Thoracic aorta (tissue), 2 donors: ENCODE measurements at regions not wholly inside any gene's neighbourhood (a gene's known extent, or its start where the extent isn't known, plus 50 kb on each side); places are given as distances from the start of the nearest gene placed in this dataset.

ENCODE experiments used
- ATAC-seq: fragments of 150-250 bp; one replicate; pipeline ENCODE4 v1.8.0; 2017; ENCODE audit warnings: low read depth; ENCODE audit not compliant: insufficient number of reproducible peaks, low FRiP score
- DNase-seq: peaks from one replicate; pipeline ENCODE4 v3.0.0-alpha.2; 2020; ENCODE audit warnings: low spot score
- H3K27ac ChIP-seq, 2 donors: fragments of 200-600 bp; sonication (generic); 1 replicate in 1 of 2; 2 replicates in 1 of 2; pipeline ENCODE4 v1.5.1; 2016; ENCODE audit warnings: mild to moderate bottlenecking in 2 of 2, moderate library complexity in 2 of 2
- H3K27me3 ChIP-seq: fragments of 200-600 bp; sonication (generic); replicated peaks from 2 replicates; pipeline ENCODE4 v1.6.0; 2016; ENCODE audit warnings: mild to moderate bottlenecking; ENCODE audit not compliant: insufficient read depth
- H3K36me3 ChIP-seq: fragments of 200-600 bp; sonication (generic); one replicate; pipeline ENCODE4 v1.5.1; 2016
- H3K4me1 ChIP-seq, 2 donors: fragments of 200-600 bp; sonication (generic); 1 replicate in 1 of 2; 2 replicates in 1 of 2; pipeline versions ENCODE4 v1.5.1 to v1.6.0; 2016; ENCODE audit warnings: low read depth in 2 of 2, mild to moderate bottlenecking in 1 of 2; ENCODE audit not compliant: control insufficient read depth in 1 of 2
- H3K4me3 ChIP-seq: fragments of 200-600 bp; sonication (generic); 2 replicates; pipeline ENCODE4 v1.5.1; 2016; ENCODE audit warnings: mild to moderate bottlenecking
- H3K9me3 ChIP-seq: fragments of 200-600 bp; sonication (generic); 2 replicates; pipeline ENCODE4 v1.5.1; 2016
- TF ChIP-seq, protein P1 (sequence below): fragments of 200-600 bp; sonication (generic); IDR thresholded peaks from one replicate; pipeline ENCODE4 v1.5.1; 2019; ENCODE audit warnings: antibody characterized with exemption

DNA sequence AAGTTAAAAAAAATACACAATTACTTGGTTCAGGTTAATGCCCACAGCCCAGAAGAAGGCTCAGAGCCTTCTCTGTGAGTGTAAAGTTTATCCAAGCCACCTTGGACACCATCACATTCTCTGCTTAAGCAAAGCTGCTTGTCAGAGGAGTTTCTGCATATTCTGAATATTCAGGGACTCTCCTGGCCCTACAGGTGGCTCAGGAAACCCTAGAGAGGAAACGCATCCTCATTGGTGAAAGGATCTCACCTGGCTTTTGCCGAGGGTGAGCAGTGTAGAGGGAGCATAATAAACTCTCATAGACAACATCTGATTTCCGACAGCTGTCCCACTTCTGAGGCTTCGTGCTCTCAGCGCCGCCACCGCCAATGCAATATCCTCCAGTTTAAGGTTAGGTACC is 239.9 kb upstream of the TSHZ3 start:
- TF ChIP-seq, protein P1, sequence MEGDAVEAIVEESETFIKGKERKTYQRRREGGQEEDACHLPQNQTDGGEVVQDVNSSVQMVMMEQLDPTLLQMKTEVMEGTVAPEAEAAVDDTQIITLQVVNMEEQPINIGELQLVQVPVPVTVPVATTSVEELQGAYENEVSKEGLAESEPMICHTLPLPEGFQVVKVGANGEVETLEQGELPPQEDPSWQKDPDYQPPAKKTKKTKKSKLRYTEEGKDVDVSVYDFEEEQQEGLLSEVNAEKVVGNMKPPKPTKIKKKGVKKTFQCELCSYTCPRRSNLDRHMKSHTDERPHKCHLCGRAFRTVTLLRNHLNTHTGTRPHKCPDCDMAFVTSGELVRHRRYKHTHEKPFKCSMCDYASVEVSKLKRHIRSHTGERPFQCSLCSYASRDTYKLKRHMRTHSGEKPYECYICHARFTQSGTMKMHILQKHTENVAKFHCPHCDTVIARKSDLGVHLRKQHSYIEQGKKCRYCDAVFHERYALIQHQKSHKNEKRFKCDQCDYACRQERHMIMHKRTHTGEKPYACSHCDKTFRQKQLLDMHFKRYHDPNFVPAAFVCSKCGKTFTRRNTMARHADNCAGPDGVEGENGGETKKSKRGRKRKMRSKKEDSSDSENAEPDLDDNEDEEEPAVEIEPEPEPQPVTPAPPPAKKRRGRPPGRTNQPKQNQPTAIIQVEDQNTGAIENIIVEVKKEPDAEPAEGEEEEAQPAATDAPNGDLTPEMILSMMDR: no peak
- no peak for ATAC-seq

DNA sequence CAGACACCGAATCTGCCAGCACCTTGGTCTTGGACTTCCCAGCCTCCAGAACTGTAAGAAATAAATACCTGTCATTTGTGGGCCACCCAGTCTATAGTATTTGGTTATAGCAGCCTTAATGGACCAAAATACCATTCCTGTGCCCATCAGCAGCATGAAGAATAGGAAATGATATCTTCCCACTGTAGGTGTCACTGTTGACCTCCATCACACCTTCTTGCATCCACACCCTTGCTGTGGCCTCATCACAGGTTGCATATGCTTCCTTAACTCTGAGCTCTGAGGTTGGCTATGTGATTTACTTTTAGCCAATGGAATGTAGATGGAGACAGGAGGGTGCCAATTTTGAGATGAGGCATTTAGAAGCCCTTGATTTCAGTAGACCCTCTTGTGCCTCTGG is 242.0 kb upstream of the TSHZ3 start:
- H3K36me3 ChIP-seq: no peaks in the 10 kb centered on the region
- H3K4me3 ChIP-seq: no peak overlapping the region
- no peaks in the 10 kb centered on the region for H3K4me1 ChIP-seq
- DNase-seq (no peak), ATAC-seq (no peak)
- no peak overlapping the region for H3K27ac ChIP-seq
- H3K27me3 ChIP-seq: no peaks in the 10 kb centered on the region
- TF ChIP-seq, protein P1: no peak
- H3K9me3 ChIP-seq: no peaks in the 10 kb centered on the region

More for the DNA sequence above, 239.9 kb upstream of the TSHZ3 start:
- Histone ChIP-seq H3K27me3 (no peaks in the 10 kb centered on the region), H3K36me3 (no peaks in the 10 kb centered on the region), H3K4me1 (no peaks in the 10 kb centered on the region), H3K9me3 (no peaks in the 10 kb centered on the region), H3K27ac (no peak overlapping the region), H3K4me3 (no peak overlapping the region)
- no peak for DNase-seq

DNA sequence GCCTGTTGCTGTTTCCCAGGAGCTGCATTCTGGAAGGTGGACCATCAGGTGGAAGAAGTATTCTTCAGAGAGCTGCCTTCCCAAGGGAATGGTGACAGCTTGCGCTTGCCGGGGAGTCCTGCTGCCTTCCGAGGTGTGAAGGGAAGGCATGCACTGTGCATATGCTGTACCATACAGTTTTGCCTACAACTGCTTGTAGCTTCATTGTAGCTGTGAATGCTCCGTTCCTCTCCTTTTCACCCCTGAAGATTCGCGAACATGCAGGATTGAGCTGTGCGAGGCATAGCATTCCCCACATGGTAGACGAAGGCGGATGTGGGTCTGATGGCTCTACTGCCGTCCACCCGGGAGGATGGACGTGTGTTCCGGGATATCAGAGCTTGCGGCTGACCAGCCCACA is 243.2 kb upstream of the TSHZ3 start:
- ATAC-seq (no peak), DNase-seq (no peak)
- H3K36me3 ChIP-seq: no peaks in the 10 kb centered on the region
- H3K4me1 ChIP-seq: no peaks in the 10 kb centered on the region
- no peaks in the 10 kb centered on the region for H3K27me3 ChIP-seq
- H3K4me3 ChIP-seq: no peak overlapping the region
- TF ChIP-seq, protein P1: no peak
- H3K9me3 ChIP-seq: no peaks in the 10 kb centered on the region
- H3K27ac ChIP-seq: no peak overlapping the region

DNA sequence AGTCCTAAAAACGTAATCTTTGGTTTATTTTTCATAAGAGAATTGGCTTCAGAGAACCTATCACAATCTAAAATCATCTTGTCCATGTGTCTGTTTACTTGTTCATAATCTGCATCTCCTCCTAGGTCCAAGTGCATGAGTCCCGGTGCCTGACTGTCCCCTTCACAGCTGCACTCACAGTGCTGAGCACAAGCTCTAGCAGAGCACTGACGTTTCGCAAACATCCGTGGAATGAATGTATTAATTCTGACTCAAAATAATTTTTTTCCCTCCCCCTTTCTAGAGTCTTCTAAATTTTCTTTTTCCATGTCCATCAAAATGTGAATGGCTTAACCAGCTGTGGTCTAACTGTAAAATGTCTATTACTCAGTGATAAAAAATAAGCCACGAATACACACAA is 245.5 kb upstream of the TSHZ3 start:
- no peak for DNase-seq
- no peaks in the 10 kb centered on the region for H3K27me3 ChIP-seq
- TF ChIP-seq, protein P1: no peak
- H3K27ac ChIP-seq: no peak overlapping the region
- ATAC-seq: no peak
- no peak overlapping the region for H3K4me3 ChIP-seq
- no peaks in the 10 kb centered on the region for H3K9me3 ChIP-seq
- H3K36me3 ChIP-seq: no peaks in the 10 kb centered on the region
- no peaks in the 10 kb centered on the region for H3K4me1 ChIP-seq

DNA sequence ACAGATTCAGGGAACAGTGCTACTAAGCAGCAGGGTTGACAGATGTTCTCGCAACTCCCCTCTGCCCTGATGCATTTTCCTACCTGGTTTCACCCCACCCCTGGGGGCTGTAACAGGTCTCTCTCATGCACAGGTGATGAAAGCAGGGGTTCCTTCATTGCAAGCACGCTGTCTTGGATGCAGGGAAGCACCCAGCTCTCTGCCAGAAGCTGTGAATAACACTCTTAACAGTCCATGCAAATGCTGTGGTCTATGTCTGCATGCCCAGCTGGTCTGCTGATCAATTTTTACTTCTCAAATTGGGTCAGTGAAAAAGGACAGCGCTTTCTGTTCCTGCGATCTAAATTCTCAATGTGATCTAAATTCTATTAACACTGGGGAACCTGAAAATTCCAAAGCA is 246.3 kb upstream of the TSHZ3 start:
- Histone ChIP-seq H3K36me3 (no peaks in the 10 kb centered on the region), H3K27ac (no peak overlapping the region), H3K4me3 (no peak overlapping the region), H3K9me3 (no peaks in the 10 kb centered on the region), H3K27me3 (no peaks in the 10 kb centered on the region), H3K4me1 (no peaks in the 10 kb centered on the region)
- no peak for DNase-seq
- TF ChIP-seq, protein P1: no peak
- ATAC-seq: no peak
